ENCODE measurements at regions not wholly inside any gene's neighbourhood (a gene's known extent, or its start where the extent isn't known, plus 50 kb on each side); places are given as distances from the start of the nearest gene placed in this dataset.
"Not testable (repeated sequence)": the region's sequence is repeated elsewhere in the genome, so short reads cannot be mapped to it uniquely, and the experiment has no call there.

GRCh38 chr19:32058131-32058530, 287.3 kb upstream of the ZNF507 start:
- no peak for DNase-seq

GRCh38 chr19:32061315-32061714, 284.1 kb upstream of the ZNF507 start:
- no peak for DNase-seq

- no peak for DNase-seq
Observed at GRCh38 chr19:32063601-32064000, 281.8 kb upstream of the ZNF507 start.

- no peak for DNase-seq
Observed at GRCh38 chr19:32066056-32066455, 279.4 kb upstream of the ZNF507 start.

- no peak for DNase-seq
Observed at GRCh38 chr19:32067685-32068084, 277.7 kb upstream of the ZNF507 start.

- DNase-seq, result no peak
Observed at GRCh38 chr19:32068793-32069192, 276.6 kb upstream of the ZNF507 start.

- no peak for DNase-seq
Observed at GRCh38 chr19:32070101-32070500, 275.3 kb upstream of the ZNF507 start.

- DNase-seq, result no peak
Observed at GRCh38 chr19:32082028-32082427, 263.4 kb upstream of the ZNF507 start.

GRCh38 chr19:32084756-32085363, 260.6 kb upstream of the ZNF507 start:
- not testable (repeated sequence) for DNase-seq

GRCh38 chr19:32091241-32091640, 254.2 kb upstream of the ZNF507 start:
- DNase-seq, result no peak

GRCh38 chr19:32097011-32097410, 248.4 kb upstream of the ZNF507 start:
- no peak for DNase-seq

- no peak for DNase-seq
Observed at GRCh38 chr19:32097620-32098019, 247.8 kb upstream of the ZNF507 start.

- DNase-seq, result no peak
Observed at GRCh38 chr19:32098968-32099367, 246.4 kb upstream of the ZNF507 start.

- DNase-seq, result no peak
Observed at GRCh38 chr19:32101206-32101605, 244.2 kb upstream of the ZNF507 start.

GRCh38 chr19:32103541-32103940, 241.9 kb upstream of the ZNF507 start:
- DNase-seq, result no peak

GRCh38 chr19:32104153-32104849, 241.1 kb upstream of the ZNF507 start:
- no peak for DNase-seq

GRCh38 chr19:32104850-32105235, 240.6 kb upstream of the ZNF507 start:
- DNase-seq, result no peak

GRCh38 chr19:32105527-32106310, 239.7 kb upstream of the ZNF507 start:
- DNase-seq, result no peak

- DNase-seq, result no peak
Observed at GRCh38 chr19:32122258-32122657, 223.2 kb upstream of the ZNF507 start.

GRCh38 chr19:32123355-32123940, 222.0 kb upstream of the ZNF507 start:
- DNase-seq, result no peak

- no peak for DNase-seq
Observed at GRCh38 chr19:32124585-32124984, 220.8 kb upstream of the ZNF507 start.

GRCh38 chr19:32129141-32129540, 216.3 kb upstream of the ZNF507 start:
- DNase-seq, result no peak

GRCh38 chr19:32130332-32130731, 215.1 kb upstream of the ZNF507 start:
- DNase-seq, result no peak

GRCh38 chr19:32131005-32131404, 214.4 kb upstream of the ZNF507 start:
- no peak for DNase-seq
